ENCODE measurements at regions not wholly inside any gene's neighbourhood (a gene's known extent, or its start where the extent isn't known, plus 50 kb on each side); places are given as distances from the start of the nearest gene placed in this dataset.

DNA sequence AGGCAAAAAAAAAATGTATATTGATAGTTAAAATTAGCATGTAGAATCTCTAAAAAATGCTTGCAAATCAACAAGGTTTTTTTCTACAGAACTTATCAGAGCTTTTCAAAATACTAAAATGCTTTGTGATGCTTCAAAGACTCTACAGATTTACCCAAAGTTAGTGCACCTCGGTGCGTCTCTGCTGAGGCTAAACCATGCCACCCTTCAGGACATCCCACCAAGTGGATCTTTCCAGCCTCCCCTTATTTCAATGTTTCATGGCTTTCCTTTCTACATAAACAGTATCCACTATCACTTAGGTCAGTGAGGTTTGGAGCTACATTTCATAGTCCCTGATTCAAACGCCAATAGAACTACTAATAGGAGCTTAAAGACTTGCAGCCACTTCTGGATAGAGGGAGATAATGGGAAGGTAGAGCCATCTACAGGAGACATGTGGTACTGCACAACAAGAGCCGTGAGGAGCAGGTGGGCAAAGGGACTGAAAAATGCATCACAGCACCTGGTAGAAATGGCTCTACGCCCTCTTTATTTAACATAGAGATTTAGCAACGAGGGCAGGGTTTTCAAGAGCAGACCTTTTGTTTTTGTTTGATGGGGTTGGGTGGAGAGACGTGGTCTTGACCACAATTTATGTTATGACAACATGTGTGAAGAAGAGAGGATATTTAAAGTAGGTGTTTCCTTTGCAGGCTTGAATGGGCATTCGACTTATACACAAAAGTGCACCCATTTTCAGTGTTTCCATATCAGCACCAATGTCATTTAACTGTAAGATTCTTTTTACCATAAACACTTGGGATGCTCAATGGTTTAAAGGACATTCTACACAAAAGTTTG, 56.1 kb upstream of the SLC35G4 start:
- no peaks in the 10 kb centered on the region for H3K36me3 ChIP-seq (ENCODE audit: control insufficient read depth in 2 of 2, insufficient read depth in 2 of 2, low read length in 2 of 2)
- H3K27ac ChIP-seq (ENCODE audit: low read length), result no peak overlapping the region
- no peaks in the 10 kb centered on the region for H3K9me3 ChIP-seq (ENCODE audit: control insufficient read depth in 2 of 2, low read length in 2 of 2)
- H3K4me1 ChIP-seq (ENCODE audit: control insufficient read depth, insufficient read depth, low read length), result no peaks in the 10 kb centered on the region
- no peak overlapping the region for H3K4me3 ChIP-seq (ENCODE audit: low read length in 2 of 2)
- H3K27me3 ChIP-seq (ENCODE audit: control insufficient read depth in 1 of 2, insufficient read depth in 2 of 2, low read length in 2 of 2), result peaks cover 3 to 4% of the 10 kb centered on the region in 2 donors
- H3K9ac ChIP-seq (ENCODE audit: low read length in 2 of 2), result no peak overlapping the region

GRCh38 chr18:11548916-11549551, 60.4 kb upstream of the SLC35G4 start:
- Histone ChIP-seq H3K9me3 (ENCODE audit: control insufficient read depth in 2 of 2, low read length in 2 of 2) (peaks cover 0 to 7% of the 10 kb centered on the region in 2 donors), H3K4me3 (ENCODE audit: low read length in 2 of 2) (no peak overlapping the region), H3K27me3 (ENCODE audit: control insufficient read depth in 1 of 2, insufficient read depth in 2 of 2, low read length in 2 of 2) (peaks cover 0 to 2% of the 10 kb centered on the region in 2 donors), H3K36me3 (ENCODE audit: control insufficient read depth in 2 of 2, insufficient read depth in 2 of 2, low read length in 2 of 2) (no peaks in the 10 kb centered on the region), H3K4me1 (ENCODE audit: control insufficient read depth, insufficient read depth, low read length) (no peaks in the 10 kb centered on the region), H3K9ac (ENCODE audit: low read length in 2 of 2) (no peak overlapping the region), H3K27ac (ENCODE audit: low read length) (no peak overlapping the region)

DNA sequence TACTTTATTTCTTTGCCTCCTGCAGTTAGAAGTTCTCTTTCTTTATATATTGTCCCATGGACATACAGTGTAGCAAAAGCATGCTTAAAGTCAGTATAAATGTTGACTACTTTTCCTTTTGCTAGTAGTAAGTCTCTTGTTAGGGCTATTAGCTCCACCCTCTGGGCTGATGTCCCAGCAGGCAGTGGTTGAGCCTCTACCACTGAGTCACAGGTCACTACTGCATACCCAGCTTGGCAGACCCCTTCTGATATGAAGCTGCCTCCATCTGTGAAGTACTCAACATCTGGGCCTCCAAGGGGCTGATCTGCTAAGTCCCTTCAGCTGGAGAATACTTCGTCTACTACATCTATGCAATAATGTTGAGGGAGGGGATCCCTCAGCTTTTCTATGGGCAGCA, 61.0 kb upstream of the SLC35G4 start:
- H3K9ac ChIP-seq (ENCODE audit: low read length in 2 of 2), result no peak overlapping the region
- no peaks in the 10 kb centered on the region for H3K4me1 ChIP-seq (ENCODE audit: control insufficient read depth, insufficient read depth, low read length)
- H3K4me3 ChIP-seq (ENCODE audit: low read length in 2 of 2), result no peak overlapping the region
- peaks cover 0 to 2% of the 10 kb centered on the region in 2 donors for H3K27me3 ChIP-seq (ENCODE audit: control insufficient read depth in 1 of 2, insufficient read depth in 2 of 2, low read length in 2 of 2)
- H3K27ac ChIP-seq (ENCODE audit: low read length), result no peak overlapping the region
- H3K36me3 ChIP-seq (ENCODE audit: control insufficient read depth in 2 of 2, insufficient read depth in 2 of 2, low read length in 2 of 2), result no peaks in the 10 kb centered on the region
- H3K9me3 ChIP-seq (ENCODE audit: control insufficient read depth in 2 of 2, low read length in 2 of 2), result peaks cover 0 to 7% of the 10 kb centered on the region in 2 donors

GRCh38 chr18:11544060-11544633, 65.2 kb upstream of the SLC35G4 start:
- no peaks in the 10 kb centered on the region for H3K36me3 ChIP-seq (ENCODE audit: control insufficient read depth in 2 of 2, insufficient read depth in 2 of 2, low read length in 2 of 2)
- no peaks in the 10 kb centered on the region for H3K4me1 ChIP-seq (ENCODE audit: control insufficient read depth, insufficient read depth, low read length)
- no peak overlapping the region for H3K9ac ChIP-seq (ENCODE audit: low read length in 2 of 2)
- H3K27ac ChIP-seq (ENCODE audit: low read length), result no peak overlapping the region
- H3K9me3 ChIP-seq (ENCODE audit: control insufficient read depth in 2 of 2, low read length in 2 of 2), result peaks cover 0 to 7% of the 10 kb centered on the region in 2 donors
- H3K27me3 ChIP-seq (ENCODE audit: control insufficient read depth in 1 of 2, insufficient read depth in 2 of 2, low read length in 2 of 2), result no peaks in the 10 kb centered on the region
- no peak overlapping the region for H3K4me3 ChIP-seq (ENCODE audit: low read length in 2 of 2)

DNA sequence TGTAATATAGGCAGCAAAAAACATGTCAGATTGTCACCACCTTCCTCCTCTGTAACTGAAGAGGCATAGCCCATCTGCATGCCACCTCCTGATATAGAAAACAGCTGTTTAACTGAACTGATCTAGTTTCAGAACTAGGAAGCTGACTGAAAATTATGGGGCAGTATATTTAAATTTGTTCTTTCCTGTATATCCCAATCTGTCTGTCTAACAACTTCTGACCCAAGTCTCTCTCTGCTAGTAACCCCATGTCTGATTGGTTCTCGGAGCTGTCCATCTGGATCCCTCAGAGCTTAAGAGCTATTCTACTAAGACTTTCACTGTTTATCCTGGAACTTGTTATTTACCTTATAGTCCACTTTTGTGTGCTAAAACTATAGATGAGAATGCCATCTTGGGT, 68.2 kb upstream of the SLC35G4 start:
- no peaks in the 10 kb centered on the region for H3K4me1 ChIP-seq (ENCODE audit: control insufficient read depth, insufficient read depth, low read length)
- H3K9me3 ChIP-seq (ENCODE audit: control insufficient read depth in 2 of 2, low read length in 2 of 2), result peaks cover 0 to 7% of the 10 kb centered on the region in 2 donors
- no peaks in the 10 kb centered on the region for H3K36me3 ChIP-seq (ENCODE audit: control insufficient read depth in 2 of 2, insufficient read depth in 2 of 2, low read length in 2 of 2)
- no peaks in the 10 kb centered on the region for H3K27me3 ChIP-seq (ENCODE audit: control insufficient read depth in 1 of 2, insufficient read depth in 2 of 2, low read length in 2 of 2)
- no peak overlapping the region for H3K9ac ChIP-seq (ENCODE audit: low read length in 2 of 2)
- H3K4me3 ChIP-seq (ENCODE audit: low read length in 2 of 2), result no peak overlapping the region
- no peak overlapping the region for H3K27ac ChIP-seq (ENCODE audit: low read length)

GRCh38 chr18:11533942-11534496, 75.4 kb upstream of the SLC35G4 start:
- no peaks in the 10 kb centered on the region for H3K4me1 ChIP-seq (ENCODE audit: control insufficient read depth, insufficient read depth, low read length)
- no peak overlapping the region for H3K4me3 ChIP-seq (ENCODE audit: low read length in 2 of 2)

GRCh38 chr18:11533513-11533890, 75.9 kb upstream of the SLC35G4 start:
- H3K27me3 ChIP-seq (ENCODE audit: control insufficient read depth in 1 of 2, insufficient read depth in 2 of 2, low read length in 2 of 2), result peaks cover 0 to 6% of the 10 kb centered on the region in 2 donors
- H3K4me3 ChIP-seq (ENCODE audit: low read length in 2 of 2), result no peak overlapping the region

More at GRCh38 chr18:11533942-11534496, 75.4 kb upstream of the SLC35G4 start:
- H3K9ac ChIP-seq (ENCODE audit: low read length in 2 of 2), result no peak overlapping the region
- no peaks in the 10 kb centered on the region for H3K36me3 ChIP-seq (ENCODE audit: control insufficient read depth in 2 of 2, insufficient read depth in 2 of 2, low read length in 2 of 2)
- H3K27me3 ChIP-seq (ENCODE audit: control insufficient read depth in 1 of 2, insufficient read depth in 2 of 2, low read length in 2 of 2), result peaks cover 0 to 6% of the 10 kb centered on the region in 2 donors
- no peaks in the 10 kb centered on the region for H3K9me3 ChIP-seq (ENCODE audit: control insufficient read depth in 2 of 2, low read length in 2 of 2)
- H3K27ac ChIP-seq (ENCODE audit: low read length), result no peak overlapping the region

GRCh38 chr18:11532758-11533512, 76.5 kb upstream of the SLC35G4 start:
- Histone ChIP-seq H3K27ac (ENCODE audit: low read length) (no peak overlapping the region), H3K4me3 (ENCODE audit: low read length in 2 of 2) (no peak overlapping the region), H3K9ac (ENCODE audit: low read length in 2 of 2) (no peak overlapping the region), H3K27me3 (ENCODE audit: control insufficient read depth in 1 of 2, insufficient read depth in 2 of 2, low read length in 2 of 2) (peaks cover 0 to 6% of the 10 kb centered on the region in 2 donors), H3K36me3 (ENCODE audit: control insufficient read depth in 2 of 2, insufficient read depth in 2 of 2, low read length in 2 of 2) (no peaks in the 10 kb centered on the region), H3K9me3 (ENCODE audit: control insufficient read depth in 2 of 2, low read length in 2 of 2) (no peaks in the 10 kb centered on the region), H3K4me1 (ENCODE audit: control insufficient read depth, insufficient read depth, low read length) (no peaks in the 10 kb centered on the region)

More at GRCh38 chr18:11533513-11533890, 75.9 kb upstream of the SLC35G4 start:
- no peaks in the 10 kb centered on the region for H3K4me1 ChIP-seq (ENCODE audit: control insufficient read depth, insufficient read depth, low read length)
- H3K36me3 ChIP-seq (ENCODE audit: control insufficient read depth in 2 of 2, insufficient read depth in 2 of 2, low read length in 2 of 2), result no peaks in the 10 kb centered on the region
- no peak overlapping the region for H3K27ac ChIP-seq (ENCODE audit: low read length)
- no peaks in the 10 kb centered on the region for H3K9me3 ChIP-seq (ENCODE audit: control insufficient read depth in 2 of 2, low read length in 2 of 2)
- H3K9ac ChIP-seq (ENCODE audit: low read length in 2 of 2), result no peak overlapping the region

DNA sequence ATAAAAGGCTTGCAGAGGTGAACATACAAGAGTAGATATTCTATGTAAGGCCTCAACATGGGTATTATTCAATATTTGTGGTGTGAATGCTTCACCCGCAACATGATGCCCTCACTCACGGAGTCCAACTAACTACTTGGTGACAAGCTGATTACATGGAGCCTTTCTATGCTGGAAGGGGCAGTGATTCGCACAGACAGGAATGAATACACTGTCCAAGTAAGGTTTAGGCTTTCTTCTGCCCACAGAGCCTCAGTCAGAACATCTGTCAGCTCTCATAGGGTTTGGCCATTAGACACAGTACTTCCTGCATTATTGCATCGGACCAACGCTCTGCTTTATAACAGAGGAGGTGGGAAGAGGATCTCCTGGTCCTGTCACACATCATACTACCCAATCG, 80.3 kb upstream of the SLC35G4 start:
- Histone ChIP-seq H3K4me3 (ENCODE audit: low read length in 2 of 2) (no peak overlapping the region), H3K9ac (ENCODE audit: low read length in 2 of 2) (no peak overlapping the region), H3K27ac (ENCODE audit: low read length) (no peak overlapping the region), H3K4me1 (ENCODE audit: control insufficient read depth, insufficient read depth, low read length) (no peaks in the 10 kb centered on the region), H3K36me3 (ENCODE audit: control insufficient read depth in 2 of 2, insufficient read depth in 2 of 2, low read length in 2 of 2) (no peaks in the 10 kb centered on the region), H3K9me3 (ENCODE audit: control insufficient read depth in 2 of 2, low read length in 2 of 2) (no peaks in the 10 kb centered on the region), H3K27me3 (ENCODE audit: control insufficient read depth in 1 of 2, insufficient read depth in 2 of 2, low read length in 2 of 2) (peaks cover 0 to 6% of the 10 kb centered on the region in 2 donors)

- no peaks in the 10 kb centered on the region for H3K9me3 ChIP-seq (ENCODE audit: control insufficient read depth in 2 of 2, low read length in 2 of 2)
- no peak overlapping the region for H3K27ac ChIP-seq (ENCODE audit: low read length)
- H3K27me3 ChIP-seq (ENCODE audit: control insufficient read depth in 1 of 2, insufficient read depth in 2 of 2, low read length in 2 of 2), result peaks cover 0 to 6% of the 10 kb centered on the region in 2 donors
- H3K9ac ChIP-seq (ENCODE audit: low read length in 2 of 2), result no peak overlapping the region
- H3K4me3 ChIP-seq (ENCODE audit: low read length in 2 of 2), result no peak overlapping the region
- no peaks in the 10 kb centered on the region for H3K4me1 ChIP-seq (ENCODE audit: control insufficient read depth, insufficient read depth, low read length)
- no peaks in the 10 kb centered on the region for H3K36me3 ChIP-seq (ENCODE audit: control insufficient read depth in 2 of 2, insufficient read depth in 2 of 2, low read length in 2 of 2)
Observed at GRCh38 chr18:11526675-11527074, 82.7 kb upstream of the SLC35G4 start.

Data from stomach smooth muscle (tissue), 2 donors.